GM12891 (cell line): ENCODE measurements at regions not wholly inside any gene's neighbourhood (a gene's known extent, or its start where the extent isn't known, plus 50 kb on each side); places are given as distances from the start of the nearest gene placed in this dataset.

Experiments used
- PAX5 ChIP-seq: IDR thresholded peaks from 2 replicates; pipeline ENCODE4 v1.6.1; 2011; ENCODE audit warnings: low read length, moderate library complexity, mild to moderate bottlenecking; ENCODE audit not compliant: insufficient read depth, severe bottlenecking
- POLR2A ChIP-seq: IDR thresholded peaks from 2 replicates; pipeline ENCODE4 v1.6.1; 2011; ENCODE audit warnings: low read depth, low read length, control low read depth
- POLR2AphosphoS5 ChIP-seq: IDR thresholded peaks from 2 replicates; pipeline ENCODE4 v1.6.1; 2011; ENCODE audit warnings: low read depth, low read length, control low read depth
- SPI1 ChIP-seq: IDR thresholded peaks from 2 replicates; pipeline ENCODE4 v1.6.1; 2011; ENCODE audit warnings: low read depth, low read length, control low read depth
- TAF1 ChIP-seq: IDR thresholded peaks from 2 replicates; pipeline ENCODE4 v1.6.1; 2011; ENCODE audit warnings: low read depth, low read length, control low read depth

DNA sequence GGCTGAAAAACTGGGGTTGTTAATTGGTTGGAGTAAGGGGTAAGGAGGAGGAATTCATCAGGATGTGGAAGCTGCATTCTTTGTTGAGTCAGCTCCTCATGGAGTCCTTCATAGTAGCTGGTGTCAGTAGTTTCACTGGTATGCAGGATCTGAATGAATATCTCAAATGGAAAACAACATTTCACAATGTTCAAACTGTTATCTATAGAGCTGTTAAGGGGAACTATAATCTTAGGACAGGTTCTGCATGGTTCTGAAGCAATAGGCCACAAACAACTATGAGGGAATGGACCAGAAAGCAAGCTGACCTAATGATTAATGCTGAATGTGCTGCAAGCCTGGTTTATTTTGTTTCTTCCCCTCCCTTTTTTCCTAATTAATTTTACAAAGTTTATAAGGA lies 225.8 kb downstream of the IPMK start:
- TF ChIP-seq SPI1, result no peak
- TF ChIP-seq POLR2A, result no peak
- no peak for TF ChIP-seq TAF1
- TF ChIP-seq POLR2AphosphoS5, result no peak
- TF ChIP-seq PAX5, result no peak
